ENCODE measurements at regions not wholly inside any gene's neighbourhood (a gene's known extent, or its start where the extent isn't known, plus 50 kb on each side); places are given as distances from the start of the nearest gene placed in this dataset.

DNA sequence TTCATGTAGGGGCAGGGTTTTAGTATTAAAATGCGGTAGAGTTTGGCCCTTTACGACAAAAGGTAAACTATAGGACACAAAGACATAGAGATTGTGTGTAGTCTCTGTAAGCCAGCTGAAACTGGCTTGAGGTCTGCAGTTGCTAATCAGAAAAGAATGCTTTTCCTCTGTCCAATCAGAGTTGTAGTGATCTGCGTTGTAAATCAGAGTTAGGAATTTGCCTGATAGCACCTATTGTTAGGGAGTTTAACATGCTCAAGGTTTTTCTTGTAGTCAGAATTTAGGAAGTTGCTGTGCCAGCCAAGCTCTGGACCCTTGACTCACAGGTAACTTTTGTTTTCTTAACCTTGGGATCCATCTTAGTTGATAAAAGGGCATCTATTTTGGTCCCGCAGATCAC lies 61.2 kb upstream of the VTCN1 start:
- 100% methylated on average over 4 of the region's 4 CpGs for WGBS (ENCODE audit: insufficient coverage)
- POLR2A ChIA-PET = no interaction called here
- no peak for DNase-seq

DNA sequence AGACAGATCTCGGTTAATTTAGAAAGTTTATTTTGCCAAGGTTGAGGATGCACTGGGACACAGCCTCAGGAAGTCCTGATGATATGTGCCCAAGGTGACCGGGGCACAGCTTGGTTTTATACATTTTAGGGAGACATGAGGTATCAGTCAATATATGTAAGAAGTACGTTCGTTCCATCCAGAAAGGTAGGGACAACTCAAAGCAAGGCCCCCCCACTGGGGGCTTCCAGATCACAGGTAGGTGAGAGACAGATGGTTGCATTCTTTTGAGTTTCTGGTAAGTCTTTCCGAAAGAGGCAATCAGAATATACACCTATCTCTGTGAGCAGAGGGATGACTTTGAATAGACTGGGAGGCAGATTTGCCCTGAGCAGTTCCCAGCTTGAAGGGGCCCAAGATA lies 60.4 kb upstream of the VTCN1 start:
- peaks cover 0 to 2% (median 0%) of the 10 kb centered on the region in 5 experiments for H3K27me3 ChIP-seq (replicated peaks in 2 of 5; ENCODE audit: control insufficient read depth in 4 of 5, insufficient read depth in 5 of 5, low read length in 4 of 5)
- H3K27ac ChIP-seq (ENCODE audit: insufficient read depth in 1 of 2, low read depth in 1 of 2, low read length in 2 of 2, poor library complexity in 1 of 2, severe bottlenecking in 2 of 2) = no peak overlapping the region
- H3K4me3 ChIP-seq (ENCODE audit: control insufficient read depth in 1 of 7, extremely low read depth in 1 of 7, insufficient read depth in 4 of 7, low read depth in 2 of 7, low read length in 6 of 7) = no peak overlapping the region
- no peak for DNase-seq
- H3K9me3 ChIP-seq (ENCODE audit: control extremely low read depth in 1 of 5, control insufficient read depth in 4 of 5, insufficient read depth in 2 of 5, low read depth in 1 of 5, low read length in 4 of 5) = peaks cover 0 to 7% (median 0%) of the 10 kb centered on the region in 5 experiments
- no peaks in the 10 kb centered on the region for H3K4me1 ChIP-seq (ENCODE audit: control extremely low read depth in 1 of 4, control insufficient read depth in 4 of 4, insufficient read depth in 4 of 4, low read length in 3 of 4)
- H3K36me3 ChIP-seq (ENCODE audit: control insufficient read depth in 4 of 4, insufficient read depth in 4 of 4, low read length in 3 of 4) = no peaks in the 10 kb centered on the region
- POLR2A ChIA-PET = no interaction called here
- CTCF ChIA-PET = no interaction called here
- WGBS (ENCODE audit: insufficient coverage) = 100% methylated on average over 4 of the region's 5 CpGs

More for the DNA sequence above, 61.2 kb upstream of the VTCN1 start:
- Histone ChIP-seq H3K27me3 (replicated peaks in 2 of 5; ENCODE audit: control insufficient read depth in 4 of 5, insufficient read depth in 5 of 5, low read length in 4 of 5) (peaks cover 0 to 2% (median 0%) of the 10 kb centered on the region in 5 experiments), H3K4me1 (ENCODE audit: control extremely low read depth in 1 of 4, control insufficient read depth in 4 of 4, insufficient read depth in 4 of 4, low read length in 3 of 4) (no peaks in the 10 kb centered on the region), H3K9me3 (ENCODE audit: control extremely low read depth in 1 of 5, control insufficient read depth in 4 of 5, insufficient read depth in 2 of 5, low read depth in 1 of 5, low read length in 4 of 5) (peaks cover 0 to 7% (median 0%) of the 10 kb centered on the region in 5 experiments), H3K36me3 (ENCODE audit: control insufficient read depth in 4 of 4, insufficient read depth in 4 of 4, low read length in 3 of 4) (no peaks in the 10 kb centered on the region), H3K27ac (ENCODE audit: insufficient read depth in 1 of 2, low read depth in 1 of 2, low read length in 2 of 2, poor library complexity in 1 of 2, severe bottlenecking in 2 of 2) (no peak overlapping the region), H3K4me3 (ENCODE audit: control insufficient read depth in 1 of 7, extremely low read depth in 1 of 7, insufficient read depth in 4 of 7, low read depth in 2 of 7, low read length in 6 of 7) (no peak overlapping the region)
- CTCF ChIA-PET = no interaction called here

DNA sequence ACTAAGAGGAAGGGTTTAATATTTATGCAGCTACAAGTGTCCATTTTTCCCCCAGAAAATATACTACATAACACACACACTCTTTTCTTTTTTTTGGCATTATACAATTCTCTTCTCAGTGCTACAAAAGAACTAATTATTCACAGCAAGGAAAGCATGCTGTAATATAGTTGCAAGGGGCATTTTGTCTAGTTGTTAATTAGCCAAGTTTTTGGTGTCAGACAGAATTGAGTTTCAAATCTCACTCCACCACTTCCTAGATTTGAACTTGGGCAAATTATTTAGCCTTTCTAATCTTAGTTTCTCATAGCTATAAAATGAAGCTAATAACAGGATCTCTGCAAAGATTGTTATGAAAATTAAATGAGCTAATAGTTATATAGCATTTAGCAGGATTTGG lies 60.0 kb upstream of the VTCN1 start:
- no peak overlapping the region for H3K4me3 ChIP-seq (ENCODE audit: control insufficient read depth in 1 of 7, extremely low read depth in 1 of 7, insufficient read depth in 4 of 7, low read depth in 2 of 7, low read length in 6 of 7)
- H3K27ac ChIP-seq (ENCODE audit: insufficient read depth in 1 of 2, low read depth in 1 of 2, low read length in 2 of 2, poor library complexity in 1 of 2, severe bottlenecking in 2 of 2) = no peak overlapping the region
- peaks cover 0 to 2% (median 0%) of the 10 kb centered on the region in 5 experiments for H3K27me3 ChIP-seq (replicated peaks in 2 of 5; ENCODE audit: control insufficient read depth in 4 of 5, insufficient read depth in 5 of 5, low read length in 4 of 5)
- no peaks in the 10 kb centered on the region for H3K36me3 ChIP-seq (ENCODE audit: control insufficient read depth in 4 of 4, insufficient read depth in 4 of 4, low read length in 3 of 4)
- H3K4me1 ChIP-seq (ENCODE audit: control extremely low read depth in 1 of 4, control insufficient read depth in 4 of 4, insufficient read depth in 4 of 4, low read length in 3 of 4) = no peaks in the 10 kb centered on the region
- DNase-seq = no peak
- POLR2A ChIA-PET = no interaction called here
- CTCF ChIA-PET = no interaction called here
- peaks cover 0 to 7% (median 0%) of the 10 kb centered on the region in 5 experiments for H3K9me3 ChIP-seq (ENCODE audit: control extremely low read depth in 1 of 5, control insufficient read depth in 4 of 5, insufficient read depth in 2 of 5, low read depth in 1 of 5, low read length in 4 of 5)

DNA sequence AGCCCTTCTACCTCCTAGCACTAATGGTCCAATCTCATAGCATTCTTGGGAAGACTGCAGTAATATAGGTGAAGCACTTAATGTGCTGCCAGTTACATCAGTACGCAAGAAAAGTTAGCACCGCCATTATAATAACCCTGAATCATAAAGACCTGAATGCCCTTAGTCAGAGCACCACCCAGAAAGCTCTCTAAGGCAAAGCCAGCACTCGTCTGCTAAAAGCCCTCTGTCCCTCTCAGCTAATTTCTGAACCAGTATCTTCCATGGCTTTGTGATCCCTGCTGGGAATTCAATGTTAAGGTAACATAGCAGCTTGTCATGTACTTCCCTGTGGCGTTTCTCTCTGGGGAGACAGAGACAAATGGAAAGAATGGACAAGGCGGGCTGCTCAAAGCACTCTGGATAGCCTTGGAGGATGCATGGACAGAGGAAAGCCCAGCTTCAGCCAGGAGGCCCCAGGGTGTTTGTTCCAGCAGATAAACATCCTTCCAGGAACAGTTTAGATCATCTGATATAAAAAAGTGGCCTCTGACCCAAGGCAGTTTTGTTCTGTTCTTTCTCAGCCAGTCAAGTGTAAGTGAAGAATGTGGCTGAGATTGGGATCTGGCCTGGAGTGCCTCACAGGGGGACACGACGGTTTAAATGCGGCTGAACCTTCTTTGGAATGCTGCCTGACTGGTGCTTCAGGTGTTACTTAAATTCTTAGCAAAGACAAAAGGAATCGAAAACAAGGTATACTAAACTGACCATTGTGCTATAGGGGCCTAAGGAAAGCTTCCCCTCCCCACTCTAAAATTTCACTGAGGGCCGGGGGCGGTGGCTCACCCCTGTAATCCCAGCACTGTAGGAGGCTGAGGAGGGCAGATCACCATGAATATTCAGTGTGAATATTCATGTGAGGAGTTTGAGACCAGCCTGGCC lies 58.1 kb upstream of the VTCN1 start:
- CTCF ChIA-PET = no interaction called here

DNA sequence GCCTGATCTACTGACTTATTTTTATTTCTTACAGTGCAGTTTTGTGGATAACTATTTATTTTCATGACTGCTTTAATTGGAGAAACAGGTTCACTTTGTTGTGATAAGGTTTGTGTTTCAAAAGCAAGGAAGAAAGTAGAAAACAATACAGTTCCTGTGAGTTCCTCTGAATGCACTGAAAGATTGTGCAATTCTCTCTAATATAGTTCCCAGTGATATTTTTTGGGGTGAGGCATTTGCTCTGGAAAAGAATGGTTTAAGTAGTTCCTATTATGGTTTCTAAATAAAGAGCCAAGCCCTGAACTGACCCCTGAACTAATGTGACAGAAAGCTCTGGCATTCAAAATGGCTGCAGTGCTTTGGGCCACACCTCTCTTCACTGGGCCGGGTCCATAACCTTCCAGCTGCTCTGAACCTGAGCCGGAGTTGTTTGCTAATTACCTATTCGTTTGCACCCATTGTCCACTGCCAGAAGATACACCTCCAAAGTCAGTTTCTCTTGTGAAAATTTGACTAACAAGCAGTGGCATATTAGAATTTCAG lies 56.6 kb upstream of the VTCN1 start:
- ChIA-PET CTCF (no interaction called here), POLR2A (no interaction called here)
- H3K36me3 ChIP-seq (ENCODE audit: control insufficient read depth in 4 of 4, insufficient read depth in 4 of 4, low read length in 3 of 4) = no peaks in the 10 kb centered on the region
- WGBS (ENCODE audit: insufficient coverage) = 100% methylated on average over 3 of the region's 3 CpGs
- H3K4me3 ChIP-seq (ENCODE audit: control insufficient read depth in 1 of 7, extremely low read depth in 1 of 7, insufficient read depth in 4 of 7, low read depth in 2 of 7, low read length in 6 of 7) = no peak overlapping the region
- H3K27ac ChIP-seq (ENCODE audit: insufficient read depth in 1 of 2, low read depth in 1 of 2, low read length in 2 of 2, poor library complexity in 1 of 2, severe bottlenecking in 2 of 2) = no peak overlapping the region
- H3K4me1 ChIP-seq (ENCODE audit: control extremely low read depth in 1 of 4, control insufficient read depth in 4 of 4, insufficient read depth in 4 of 4, low read length in 3 of 4) = no peaks in the 10 kb centered on the region
- peaks cover 0 to 3% (median 0%) of the 10 kb centered on the region in 5 experiments for H3K9me3 ChIP-seq (ENCODE audit: control extremely low read depth in 1 of 5, control insufficient read depth in 4 of 5, insufficient read depth in 2 of 5, low read depth in 1 of 5, low read length in 4 of 5)
- peaks cover 0 to 2% (median 0%) of the 10 kb centered on the region in 5 experiments for H3K27me3 ChIP-seq (replicated peaks in 2 of 5; ENCODE audit: control insufficient read depth in 4 of 5, insufficient read depth in 5 of 5, low read length in 4 of 5)
- no peak for DNase-seq

More for the DNA sequence above, 58.1 kb upstream of the VTCN1 start:
- Histone ChIP-seq H3K27ac (ENCODE audit: insufficient read depth in 1 of 2, low read depth in 1 of 2, low read length in 2 of 2, poor library complexity in 1 of 2, severe bottlenecking in 2 of 2) (no peak overlapping the region), H3K4me3 (ENCODE audit: control insufficient read depth in 1 of 7, extremely low read depth in 1 of 7, insufficient read depth in 4 of 7, low read depth in 2 of 7, low read length in 6 of 7) (no peak overlapping the region), H3K36me3 (ENCODE audit: control insufficient read depth in 4 of 4, insufficient read depth in 4 of 4, low read length in 3 of 4) (no peaks in the 10 kb centered on the region), H3K9me3 (ENCODE audit: control extremely low read depth in 1 of 5, control insufficient read depth in 4 of 5, insufficient read depth in 2 of 5, low read depth in 1 of 5, low read length in 4 of 5) (peaks cover 0 to 7% (median 0%) of the 10 kb centered on the region in 5 experiments), H3K27me3 (replicated peaks in 2 of 5; ENCODE audit: control insufficient read depth in 4 of 5, insufficient read depth in 5 of 5, low read length in 4 of 5) (peaks cover 0 to 2% (median 0%) of the 10 kb centered on the region in 5 experiments), H3K4me1 (ENCODE audit: control extremely low read depth in 1 of 4, control insufficient read depth in 4 of 4, insufficient read depth in 4 of 4, low read length in 3 of 4) (no peaks in the 10 kb centered on the region)
- 96% methylated on average over 9 of the region's 11 CpGs for WGBS (ENCODE audit: insufficient coverage)
- DNase-seq = no peak
- POLR2A ChIA-PET = no interaction called here

DNA sequence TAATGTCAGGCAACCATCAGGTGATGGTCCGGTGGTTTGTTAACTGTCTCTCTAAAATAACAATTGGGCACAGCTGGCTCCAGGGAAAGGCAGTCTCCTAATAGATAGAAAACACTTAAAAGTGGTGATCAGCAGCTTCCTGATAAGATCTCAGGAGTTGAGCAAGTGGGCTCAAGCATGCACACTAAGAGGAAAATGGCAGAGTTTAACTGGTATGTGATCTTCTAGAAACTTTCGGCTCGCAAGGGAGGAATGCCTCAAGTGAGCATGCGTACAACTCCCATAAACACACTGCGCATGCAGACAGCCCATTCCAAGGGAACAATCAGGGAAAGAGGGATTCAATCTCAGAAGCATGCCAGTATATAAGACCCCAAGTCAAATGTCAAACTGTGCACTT lies 52.2 kb upstream of the VTCN1 start:
- Histone ChIP-seq H3K4me3 (ENCODE audit: control insufficient read depth in 1 of 7, extremely low read depth in 1 of 7, insufficient read depth in 4 of 7, low read depth in 2 of 7, low read length in 6 of 7) (no peak overlapping the region), H3K36me3 (ENCODE audit: control insufficient read depth in 4 of 4, insufficient read depth in 4 of 4, low read length in 3 of 4) (no peaks in the 10 kb centered on the region), H3K27ac (ENCODE audit: insufficient read depth in 1 of 2, low read depth in 1 of 2, low read length in 2 of 2, poor library complexity in 1 of 2, severe bottlenecking in 2 of 2) (no peak overlapping the region), H3K9me3 (ENCODE audit: control extremely low read depth in 1 of 5, control insufficient read depth in 4 of 5, insufficient read depth in 2 of 5, low read depth in 1 of 5, low read length in 4 of 5) (peaks cover 0 to 16% (median 3%) of the 10 kb centered on the region in 5 experiments), H3K27me3 (replicated peaks in 2 of 5; ENCODE audit: control insufficient read depth in 4 of 5, insufficient read depth in 5 of 5, low read length in 4 of 5) (peaks cover 0 to under 1% (median 0%) of the 10 kb centered on the region in 5 experiments), H3K4me1 (ENCODE audit: control extremely low read depth in 1 of 4, control insufficient read depth in 4 of 4, insufficient read depth in 4 of 4, low read length in 3 of 4) (no peaks in the 10 kb centered on the region)
- DNase-seq = no peak
- WGBS (ENCODE audit: insufficient coverage) = 96% methylated on average over 5 of the region's 5 CpGs
- POLR2A ChIA-PET = no interaction called here
- CTCF ChIA-PET = no interaction called here

DNA sequence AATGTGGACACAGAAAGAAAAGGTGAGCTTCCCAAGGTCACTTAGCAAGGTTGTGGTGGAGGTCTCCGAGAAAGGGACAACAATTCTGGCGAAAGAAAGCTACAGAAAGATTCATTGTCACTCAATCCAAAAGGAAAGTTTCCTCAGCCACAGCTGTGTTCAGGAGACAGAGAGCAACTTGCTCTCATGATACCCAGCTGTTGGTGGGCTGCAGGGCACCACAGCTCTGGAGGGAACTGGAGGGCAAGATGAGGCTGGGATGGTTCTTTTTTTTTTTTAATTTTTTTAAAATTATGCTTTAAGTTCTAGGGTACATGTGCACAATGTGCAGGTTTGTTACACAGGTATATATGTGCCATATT lies 50.7 kb upstream of the VTCN1 start:
- H3K36me3 ChIP-seq (ENCODE audit: control insufficient read depth in 4 of 4, insufficient read depth in 4 of 4, low read length in 3 of 4) = no peaks in the 10 kb centered on the region
- H3K4me1 ChIP-seq (ENCODE audit: control extremely low read depth in 1 of 4, control insufficient read depth in 4 of 4, insufficient read depth in 4 of 4, low read length in 3 of 4) = no peaks in the 10 kb centered on the region
- no peak overlapping the region for H3K27ac ChIP-seq (ENCODE audit: insufficient read depth in 1 of 2, low read depth in 1 of 2, low read length in 2 of 2, poor library complexity in 1 of 2, severe bottlenecking in 2 of 2)
- DNase-seq = no peak
- ChIA-PET CTCF (interaction anchor here (0.6 kb wide), 1 partner anchor 102 kb away, joined by 3 read pairs; no protein-coding TSS in a partner anchor), POLR2A (no interaction called here)
- H3K9me3 ChIP-seq (ENCODE audit: control extremely low read depth in 1 of 5, control insufficient read depth in 4 of 5, insufficient read depth in 2 of 5, low read depth in 1 of 5, low read length in 4 of 5) = peaks cover 0 to 16% (median 3%) of the 10 kb centered on the region in 5 experiments
- 100% methylated on average over 2 of the region's 2 CpGs for WGBS (ENCODE audit: insufficient coverage)
- H3K27me3 ChIP-seq (replicated peaks in 2 of 5; ENCODE audit: control insufficient read depth in 4 of 5, insufficient read depth in 5 of 5, low read length in 4 of 5) = no peaks in the 10 kb centered on the region
- H3K4me3 ChIP-seq (ENCODE audit: control insufficient read depth in 1 of 7, extremely low read depth in 1 of 7, insufficient read depth in 4 of 7, low read depth in 2 of 7, low read length in 6 of 7) = no peak overlapping the region
